GM19025 (cell line): ENCODE measurements at regions not wholly inside any gene's neighbourhood (a gene's known extent, or its start where the extent isn't known, plus 50 kb on each side); places are given as distances from the start of the nearest gene placed in this dataset.

Experiments
- ATAC-seq: cut with Tn5 transposase; IDR thresholded peaks from one replicate; pipeline ENCODE4 v1.9.1; 2021; ENCODE audit warnings: mild to moderate bottlenecking, low read depth, moderate library complexity; ENCODE audit not compliant: unreplicated experiment

DNA sequence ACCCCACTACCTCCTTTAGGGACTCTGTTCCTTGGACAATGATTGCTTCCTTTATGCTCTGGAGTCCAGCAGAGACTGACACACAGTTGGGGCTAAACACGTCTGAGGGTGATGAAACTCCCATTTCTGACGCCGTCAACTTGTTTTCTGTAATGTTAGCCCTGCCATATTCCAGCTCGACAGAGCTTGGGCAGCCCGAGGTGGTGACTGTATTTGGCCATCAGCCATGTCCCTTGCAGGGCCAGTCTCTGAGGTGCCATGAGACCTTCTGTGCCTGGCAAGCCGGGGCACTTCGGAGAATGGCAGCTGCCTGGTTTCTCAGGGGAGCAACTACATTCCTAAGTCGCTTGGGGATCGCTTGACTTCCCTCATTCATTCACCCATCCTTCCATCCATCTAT, 278.9 kb upstream of the TNRC6C start:
- ATAC-seq, result no peak

DNA sequence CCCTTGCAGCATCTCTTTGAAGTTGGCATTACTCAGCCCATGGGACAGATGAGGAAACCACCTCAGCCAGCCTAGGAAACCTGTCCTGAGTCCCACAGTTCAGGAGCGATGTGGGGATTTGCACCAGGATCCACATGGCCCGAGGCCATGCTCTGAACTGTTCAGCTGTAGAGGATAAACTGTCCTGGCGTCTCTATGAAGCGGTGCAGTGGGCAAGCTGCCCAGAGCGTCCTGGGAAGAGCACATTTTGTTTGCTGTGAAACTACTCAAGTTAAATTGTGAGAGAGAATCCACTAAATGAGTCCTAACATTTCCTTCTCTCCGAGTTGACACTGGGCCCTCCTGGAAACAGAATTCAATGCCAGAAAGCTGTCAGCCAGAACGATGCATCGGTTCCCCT, 276.6 kb upstream of the TNRC6C start:
- ATAC-seq, result no peak

DNA sequence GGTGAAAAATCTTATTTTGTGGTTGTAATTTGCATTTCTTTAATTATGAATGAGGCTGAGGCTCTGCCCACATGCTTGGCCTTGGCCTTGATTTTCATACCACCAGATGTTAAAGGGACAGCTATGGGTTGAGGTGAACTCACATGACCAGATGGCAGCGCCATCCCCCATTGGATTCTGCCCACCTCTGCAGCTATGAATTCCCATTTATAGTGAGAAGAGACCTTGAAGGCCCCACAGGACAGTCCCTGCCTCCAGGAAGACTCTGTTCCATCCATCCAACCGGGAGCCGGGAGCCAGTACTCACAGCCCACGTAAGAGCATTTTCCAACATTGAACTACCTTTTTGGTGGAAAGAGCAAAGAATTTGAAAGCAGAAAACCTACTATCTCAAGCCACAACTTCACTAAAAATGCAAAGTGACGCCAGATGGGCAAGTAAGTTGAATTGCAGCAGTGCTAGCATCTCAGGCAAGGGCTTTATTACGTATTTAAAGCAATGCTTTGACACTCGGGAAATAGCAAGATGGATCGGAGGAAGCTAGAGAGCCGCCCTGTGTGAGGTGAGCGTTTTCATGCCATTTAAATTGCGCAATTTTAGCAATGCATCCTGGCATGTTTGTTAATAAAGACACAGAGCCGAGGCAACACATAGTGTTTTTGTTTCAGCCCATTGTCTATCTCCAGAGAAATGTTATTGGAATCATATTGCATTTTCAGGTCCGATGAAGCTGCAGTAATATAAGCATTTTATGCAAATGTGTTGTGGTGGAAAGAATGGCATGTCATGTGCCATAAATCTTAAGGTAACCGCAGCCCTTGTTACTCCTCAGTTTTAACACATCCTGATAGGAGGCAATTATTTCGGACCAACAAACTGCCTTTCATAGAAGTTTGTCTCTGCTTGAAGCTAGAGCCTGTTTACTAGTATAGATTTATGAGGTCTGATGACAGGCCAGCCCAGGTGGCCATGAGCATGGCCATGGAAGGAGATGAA, 273.4 kb upstream of the TNRC6C start:
- ATAC-seq, result no peak

DNA sequence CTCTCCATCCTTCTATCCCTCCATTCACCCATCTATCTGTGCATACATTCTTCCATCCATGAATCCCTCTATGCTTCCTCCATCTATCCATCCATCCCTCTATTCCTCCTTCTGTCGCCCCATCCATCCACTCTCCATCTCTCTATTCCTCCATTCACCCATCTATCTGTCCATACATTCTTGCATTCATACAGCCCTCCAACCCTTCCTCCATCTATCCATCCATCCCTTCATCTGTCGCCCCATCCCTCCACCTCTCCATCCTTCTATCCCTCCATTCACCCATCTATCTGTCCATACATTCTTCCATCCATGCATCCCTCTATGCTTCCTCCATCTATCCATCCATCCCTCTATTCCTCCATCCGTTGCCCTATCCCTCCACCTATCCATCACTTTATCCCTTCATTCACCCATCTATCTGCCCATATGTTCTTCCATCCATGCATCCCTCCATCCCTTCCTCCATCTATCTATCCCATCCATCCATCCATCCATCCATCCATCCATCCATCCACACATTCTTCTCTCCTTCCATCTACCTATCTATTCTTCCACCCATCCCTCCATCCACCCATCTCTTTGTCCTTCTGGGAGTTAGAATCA, 272.5 kb upstream of the TNRC6C start:
- no peak for ATAC-seq

DNA sequence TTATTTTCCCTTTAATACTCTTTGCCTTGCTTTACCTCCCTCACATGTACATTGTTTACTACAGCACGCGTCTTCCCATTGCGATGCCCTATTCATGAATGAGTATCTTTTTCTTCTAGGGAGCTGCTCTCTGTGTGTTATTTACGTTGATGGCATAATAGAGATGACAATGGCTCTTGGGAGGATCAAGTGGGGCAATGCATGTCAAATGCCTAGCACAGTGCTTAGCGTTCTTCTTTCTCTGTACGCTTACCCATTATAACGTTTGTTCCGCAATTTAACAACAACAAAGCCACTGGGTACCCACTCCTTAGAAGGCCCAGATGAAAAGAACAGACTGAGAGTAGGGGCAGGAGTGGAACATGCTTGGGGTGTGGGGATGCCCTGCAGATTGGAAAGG, 271.6 kb upstream of the TNRC6C start:
- no peak for ATAC-seq

DNA sequence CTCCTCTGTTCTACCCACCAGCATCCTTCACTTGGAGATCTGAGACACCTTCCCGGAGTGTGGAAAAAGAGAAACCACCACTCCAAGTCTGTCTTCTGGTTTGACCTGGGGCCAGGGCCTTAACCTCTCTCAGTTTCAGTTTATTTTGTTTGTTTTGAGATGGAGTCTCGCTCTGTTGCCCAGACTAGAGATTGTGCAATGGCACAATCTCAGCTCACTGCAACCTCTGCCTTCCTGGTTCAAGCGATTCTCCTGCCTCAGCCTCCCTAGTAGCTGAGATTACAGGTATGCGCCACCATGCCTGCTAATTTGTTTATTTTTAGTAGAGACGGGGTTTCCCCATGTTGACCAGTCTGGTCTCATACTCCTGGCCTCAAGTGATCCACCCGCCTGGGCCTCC, 271.1 kb upstream of the TNRC6C start:
- no peak for ATAC-seq

DNA sequence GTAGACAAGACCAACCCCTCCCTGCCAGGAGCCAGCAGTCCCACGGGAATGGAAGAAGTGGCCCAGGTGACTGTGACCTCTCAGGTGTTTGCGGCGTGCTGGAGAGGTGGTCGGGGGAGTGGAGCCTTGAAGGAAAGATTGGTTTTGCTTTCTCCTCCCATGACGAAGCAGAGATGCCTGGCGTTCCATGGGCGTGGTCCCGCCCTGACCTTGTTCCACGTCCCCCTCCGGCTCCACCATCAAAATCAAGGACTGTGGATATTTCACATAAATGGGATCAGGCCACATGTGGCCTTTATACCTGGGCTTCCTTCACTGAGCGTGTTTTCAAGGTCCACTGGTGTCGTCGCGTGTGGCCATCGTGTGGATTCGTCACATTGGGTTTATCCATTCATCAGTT, 270.6 kb upstream of the TNRC6C start:
- ATAC-seq, result no peak

DNA sequence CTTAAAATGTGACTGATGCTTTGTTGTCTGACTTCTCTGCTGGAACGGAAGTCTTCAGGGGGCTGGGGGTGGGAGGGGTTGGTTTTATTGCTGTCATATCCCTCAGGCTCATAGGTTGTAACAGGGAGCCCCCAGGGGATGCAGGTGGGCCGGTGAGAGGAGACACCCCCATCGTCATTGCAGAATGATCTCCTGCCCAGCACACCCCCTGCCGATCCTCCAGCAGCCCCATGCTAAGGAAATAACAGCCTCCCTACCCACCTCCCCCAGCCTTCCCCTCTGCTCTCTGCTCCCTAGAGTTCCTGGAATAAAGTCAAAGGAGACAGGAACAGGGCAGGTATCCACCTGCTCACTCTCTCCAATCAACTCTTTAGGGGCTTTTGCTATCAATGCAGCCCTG, 270.1 kb upstream of the TNRC6C start:
- ATAC-seq, result no peak

DNA sequence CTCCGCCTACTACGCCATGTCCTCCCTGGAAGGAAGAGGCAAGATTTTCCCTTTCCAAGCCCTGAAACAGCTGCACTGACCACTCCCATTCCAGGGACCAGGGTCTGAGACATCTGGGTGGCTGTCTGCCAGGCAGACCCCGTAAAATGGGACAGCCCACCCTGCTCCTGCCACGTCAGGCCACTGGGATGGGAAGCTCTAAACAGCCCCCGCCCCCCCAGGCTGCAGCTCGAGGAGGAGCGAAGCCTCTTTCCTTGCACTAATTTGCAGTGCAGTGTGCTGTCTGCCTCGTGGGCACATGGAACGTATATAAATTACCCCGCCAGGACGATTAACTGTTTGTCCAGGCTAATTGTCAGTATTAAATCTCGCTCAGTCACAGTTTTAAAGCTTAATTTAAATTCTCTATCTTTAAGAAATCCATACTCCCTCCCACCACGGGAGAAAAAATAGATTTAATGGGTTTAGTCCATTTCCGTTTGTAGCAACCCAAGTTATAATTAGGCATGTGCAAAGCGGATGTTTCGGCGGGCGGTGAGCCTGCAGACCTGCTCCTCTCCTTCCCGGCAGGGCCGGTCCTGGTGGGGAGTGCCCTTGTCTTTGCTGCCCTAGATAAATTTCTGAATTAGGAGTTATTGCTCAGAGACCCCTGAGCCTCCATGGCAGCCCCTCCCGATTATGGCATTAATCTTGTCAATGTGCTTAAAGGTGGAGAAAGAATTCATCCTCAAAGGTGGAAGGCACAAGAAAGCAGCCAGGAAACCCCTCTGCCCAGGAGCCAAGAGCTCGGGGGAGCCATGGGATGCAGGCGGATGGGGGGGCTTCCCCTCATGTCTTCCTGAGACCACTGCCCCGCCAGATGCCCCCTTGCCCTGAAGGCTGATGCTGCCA, 268.0 kb upstream of the TNRC6C start:
- ATAC-seq, result no peak

DNA sequence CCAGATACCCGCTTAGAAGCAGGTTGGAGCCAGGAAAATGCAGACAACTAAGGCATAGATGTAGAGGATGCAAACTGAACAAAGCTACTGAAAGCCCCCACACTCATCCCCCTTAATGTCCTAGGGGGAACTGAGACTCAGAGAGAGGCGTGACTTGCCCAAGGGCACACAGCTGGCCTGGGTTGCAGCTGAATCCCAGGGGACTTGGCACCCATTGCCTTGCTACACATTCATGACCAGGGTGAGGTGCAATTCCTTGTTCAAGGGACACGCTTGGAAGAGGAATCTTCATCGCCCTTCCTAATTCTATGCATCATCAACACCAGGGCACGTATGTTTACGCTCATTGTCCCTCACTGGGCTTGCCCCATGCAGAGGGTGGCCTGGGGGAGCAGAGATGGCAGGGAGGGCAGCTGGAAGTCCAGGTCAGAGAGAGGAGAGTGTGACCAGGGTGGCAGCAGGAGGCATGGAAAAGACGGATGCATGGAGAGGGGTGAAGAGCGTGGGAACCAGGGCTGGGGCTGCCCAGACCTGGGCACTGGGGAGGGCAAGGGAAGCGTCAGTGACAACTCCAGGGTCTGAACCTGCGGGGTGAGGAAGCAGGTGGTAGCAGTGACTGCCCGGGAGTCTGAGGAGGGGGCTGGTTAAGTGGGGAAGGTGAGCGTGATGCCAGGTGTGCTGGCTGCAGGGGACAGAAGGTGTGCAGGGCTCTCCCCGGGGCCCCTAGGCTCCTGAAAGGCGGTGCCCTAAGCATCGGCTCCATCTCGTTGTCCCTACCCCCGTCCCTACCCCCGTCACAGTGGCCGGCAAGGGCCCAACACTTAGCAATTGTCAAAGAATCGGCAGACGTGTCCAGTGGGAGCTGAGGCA, 267.1 kb upstream of the TNRC6C start:
- ATAC-seq, result no peak

DNA sequence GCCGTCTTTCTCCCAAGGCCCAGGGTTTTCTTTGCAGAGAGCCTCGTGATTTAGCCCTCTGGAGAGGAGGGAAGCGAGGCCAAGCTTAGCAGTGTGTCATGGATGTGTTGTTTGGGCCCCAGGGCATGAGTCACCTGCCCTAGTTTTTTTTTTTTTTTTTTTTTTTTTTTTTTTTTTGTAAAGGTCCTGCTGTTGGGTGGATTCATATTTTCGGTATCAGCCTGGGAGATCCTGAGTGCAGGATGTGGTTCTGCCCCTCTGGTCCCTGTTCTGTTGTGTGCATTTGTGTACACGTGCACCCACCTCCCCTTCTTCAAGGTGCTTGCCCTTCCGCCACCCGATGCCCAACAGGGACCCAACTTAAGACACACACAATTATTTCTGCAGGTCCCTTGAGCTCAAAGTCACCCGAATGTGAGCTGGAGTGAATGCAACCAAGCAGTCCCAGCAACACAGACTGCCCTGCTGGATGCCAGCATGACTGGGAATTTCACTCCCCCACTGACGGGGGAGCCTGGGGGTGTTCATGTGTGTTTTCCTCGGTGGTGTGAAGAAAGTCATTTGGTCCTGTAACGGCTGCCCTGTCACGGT, 265.8 kb upstream of the TNRC6C start:
- no peak for ATAC-seq

DNA sequence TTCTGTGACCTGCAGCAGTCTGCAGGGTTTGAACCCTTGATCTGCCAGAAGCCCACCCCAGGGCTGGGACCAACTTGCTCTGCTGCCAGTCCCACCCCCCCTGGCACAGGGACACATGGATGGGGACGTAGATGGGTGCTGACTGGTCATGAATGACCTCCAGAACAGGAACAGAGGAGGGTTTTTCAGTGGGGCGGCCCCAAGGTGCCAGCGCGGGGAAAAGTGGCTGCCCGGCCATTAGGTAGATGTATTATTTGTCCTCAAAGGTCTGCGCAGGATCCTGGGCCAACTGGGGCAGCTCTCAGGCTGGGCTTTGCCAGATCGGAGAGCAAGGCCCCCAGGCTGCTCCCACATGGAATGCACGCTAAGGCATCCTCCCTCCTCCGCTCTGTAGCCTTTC, 265.2 kb upstream of the TNRC6C start:
- ATAC-seq, result no peak

DNA sequence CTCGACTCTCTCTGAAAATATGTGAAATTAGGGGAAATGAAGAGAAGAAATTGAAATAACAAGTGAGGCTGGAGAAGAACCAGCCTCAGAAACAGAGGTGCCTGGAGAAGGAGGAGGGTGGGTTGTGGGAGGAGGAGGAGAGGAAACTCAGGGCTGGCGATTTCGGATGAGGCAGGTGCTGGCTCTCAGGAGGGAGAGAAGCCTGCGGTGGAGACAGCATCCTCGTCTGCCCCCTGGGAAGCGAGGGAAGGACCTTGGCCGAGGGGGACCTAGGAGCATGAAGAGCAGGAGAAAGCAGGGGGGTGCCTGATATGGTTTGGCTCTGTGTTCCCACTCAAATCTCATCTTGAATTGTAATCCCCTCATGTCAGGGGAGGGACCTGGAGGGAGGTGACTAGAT, 264.7 kb upstream of the TNRC6C start:
- ATAC-seq, result no peak

DNA sequence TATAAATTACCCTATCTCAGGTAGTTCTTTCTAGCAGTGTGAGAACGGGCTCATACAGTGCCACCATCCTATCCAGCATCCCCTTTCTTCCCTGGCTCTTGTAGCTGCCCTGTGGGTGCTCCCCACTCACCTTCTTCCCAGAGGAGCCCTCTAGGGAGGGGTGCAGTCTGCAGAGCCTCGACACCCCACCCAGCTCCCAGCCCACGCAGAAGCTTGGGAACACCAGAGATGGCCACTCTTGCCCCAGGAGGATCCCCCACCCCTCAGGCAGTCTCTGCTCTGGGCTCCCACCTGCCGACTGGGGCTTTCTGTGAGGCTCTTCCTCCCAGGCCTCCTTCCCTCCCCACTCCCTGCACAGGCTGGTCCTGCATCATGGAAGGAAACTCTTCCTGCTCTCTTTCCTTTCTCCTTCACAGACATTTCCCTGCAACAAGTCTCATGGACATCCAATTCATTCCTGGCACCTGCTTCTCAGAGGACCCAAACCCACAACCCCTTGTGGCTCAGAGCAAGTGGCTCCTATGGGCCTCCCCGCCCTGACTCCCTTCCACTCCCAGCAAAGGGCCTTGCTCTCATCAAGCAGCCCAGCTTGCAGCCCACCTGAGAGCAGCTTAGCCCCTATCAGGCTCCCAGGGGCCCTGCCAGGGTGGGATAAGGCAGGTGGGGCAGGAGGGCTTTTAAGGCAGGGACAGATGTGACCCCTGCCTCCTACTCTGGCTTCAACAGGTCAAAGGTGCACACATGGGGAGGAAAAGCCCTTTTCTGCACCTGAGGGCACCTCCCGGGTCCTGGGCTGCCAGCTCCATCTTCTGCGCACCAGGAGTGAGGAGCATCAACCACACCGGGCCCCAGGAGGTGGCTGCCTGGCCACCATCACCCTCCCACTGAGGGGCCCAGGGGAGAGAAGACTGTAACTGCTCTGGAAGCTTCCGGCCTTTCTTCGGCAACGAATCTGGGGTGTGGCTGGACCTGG, 263.8 kb upstream of the TNRC6C start:
- no peak for ATAC-seq

DNA sequence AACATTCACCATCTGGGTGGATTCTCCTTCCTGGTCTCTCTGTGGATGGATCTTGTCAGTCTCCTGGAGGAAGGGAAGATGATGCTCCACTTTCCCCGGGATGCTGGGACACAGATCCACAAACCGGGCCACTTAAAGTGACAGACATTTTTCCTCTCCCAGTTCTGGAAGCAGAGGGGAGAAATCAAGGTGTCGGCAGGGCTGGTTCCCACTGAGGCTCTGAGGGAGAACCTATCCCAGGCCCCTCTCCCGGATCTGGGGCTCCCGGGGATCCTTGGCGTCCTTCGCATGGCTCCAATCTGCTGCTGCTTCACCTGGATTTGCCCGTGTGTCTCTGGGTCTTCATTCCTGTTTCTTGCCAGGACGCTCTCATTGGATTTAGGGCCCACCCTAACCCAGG, 263.1 kb upstream of the TNRC6C start:
- no peak for ATAC-seq

DNA sequence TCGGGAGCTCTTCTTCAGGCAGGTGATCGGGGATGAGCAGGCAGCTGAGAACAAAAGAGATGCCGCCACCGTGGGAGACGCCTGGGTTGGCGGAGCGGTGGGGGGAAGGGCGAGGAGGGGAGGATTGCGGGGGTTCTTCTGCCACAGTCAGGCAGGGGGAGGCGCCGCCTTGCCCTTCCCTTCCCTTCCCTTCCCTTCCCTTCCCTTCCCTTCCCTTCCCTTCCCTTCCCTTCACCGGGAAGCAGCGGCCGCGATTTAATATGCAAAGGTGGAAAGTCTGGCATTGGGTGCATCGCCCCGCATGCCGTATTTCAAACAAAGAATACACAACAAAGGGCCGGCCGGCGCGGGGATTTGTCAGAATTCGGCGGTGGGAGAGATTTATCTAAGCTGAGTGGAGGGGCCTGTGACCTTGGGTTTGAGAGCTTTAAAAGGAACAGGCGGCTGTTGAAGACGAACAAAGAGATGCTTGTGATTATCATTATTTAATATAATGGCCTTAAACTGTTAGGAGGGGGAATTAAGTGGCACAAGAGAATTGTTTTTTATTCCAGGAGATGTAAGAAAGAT, 262.3 kb upstream of the TNRC6C start:
- no peak for ATAC-seq

DNA sequence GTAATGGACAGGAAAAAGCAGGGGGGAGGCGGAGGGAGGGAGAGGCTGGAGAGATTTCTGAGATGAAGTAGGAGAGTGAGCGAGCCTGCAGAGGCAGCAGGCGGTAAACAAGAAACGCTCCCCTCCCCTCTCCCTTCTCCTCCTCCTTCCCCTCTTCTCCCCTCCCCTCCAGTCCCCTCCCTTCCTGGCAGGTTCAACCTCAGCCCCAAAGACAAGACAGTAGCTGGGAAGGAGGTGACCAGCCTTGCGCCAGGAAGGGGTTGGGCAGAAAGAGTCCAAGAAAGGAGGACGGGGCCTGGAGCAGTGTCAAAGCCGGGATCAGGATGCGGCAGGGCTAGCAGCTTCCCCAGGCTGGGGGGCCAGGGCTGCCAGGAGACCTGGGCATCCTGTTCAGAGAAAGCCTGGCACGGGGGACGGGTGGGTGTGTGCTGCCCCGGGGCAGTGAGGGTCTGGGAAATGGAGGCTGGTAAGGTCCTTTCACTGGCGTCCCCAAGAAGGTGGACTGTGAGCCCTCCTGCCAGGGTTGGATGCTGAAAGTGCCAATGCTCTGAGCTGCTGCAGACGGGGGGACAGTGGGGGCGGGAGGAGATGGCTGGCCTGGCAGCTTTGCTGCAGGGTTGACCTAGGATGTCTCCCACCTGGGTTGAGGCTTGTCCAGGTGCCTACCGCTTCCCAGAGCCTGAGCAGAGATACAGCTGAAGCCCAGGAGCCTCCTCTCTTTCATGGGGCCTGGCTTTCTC, 261.6 kb upstream of the TNRC6C start:
- ATAC-seq, result no peak
